Stimulated activated CD4-positive, alpha-beta T cell treated with anti-CD3 and anti-CD28 coated beads, Interleukin-15, amount 100 ng/mL, for 48 hours (primary cell): ENCODE measurements at regions not wholly inside any gene's neighbourhood (a gene's known extent, or its start where the extent isn't known, plus 50 kb on each side); places are given as distances from the start of the nearest gene placed in this dataset.
"Not testable (repeated sequence)": the region's sequence is repeated elsewhere in the genome, so short reads cannot be mapped to it uniquely, and the experiment has no call there.

Experiments used
- DNase-seq, 2 donors: peaks; one replicate each; pipeline ENCODE4 v3.0.0-alpha.2; 2020; ENCODE audit warnings: low read depth in 2 of 2

GRCh38 chr9:41367301-41367700, 178.2 kb upstream of the ZNG1F start:
- DNase-seq, result not testable (repeated sequence)

GRCh38 chr9:41361790-41362189, 172.7 kb upstream of the ZNG1F start:
- DNase-seq, result not testable (repeated sequence)

- DNase-seq, result not testable (repeated sequence)
Observed at GRCh38 chr9:41359116-41359515, 170.0 kb upstream of the ZNG1F start.

- peak; percentile 62 to 78 for DNase-seq
Observed at GRCh38 chr9:41358682-41359081, 169.6 kb upstream of the ZNG1F start.

- DNase-seq, result not testable (repeated sequence)
Observed at GRCh38 chr9:41357918-41358404, 168.8 kb upstream of the ZNG1F start.

- not testable (repeated sequence) for DNase-seq
Observed at GRCh38 chr9:41357350-41357748, 168.2 kb upstream of the ZNG1F start.

- DNase-seq, result peak; percentile 83 to 85
Observed at GRCh38 chr9:41356588-41357349, 167.7 kb upstream of the ZNG1F start.

GRCh38 chr9:41355712-41356450, 166.8 kb upstream of the ZNG1F start:
- not testable (repeated sequence) for DNase-seq

GRCh38 chr9:41354978-41355377, 165.9 kb upstream of the ZNG1F start:
- DNase-seq, result not testable (repeated sequence)

- not testable (repeated sequence) for DNase-seq
Observed at GRCh38 chr9:41354060-41354934, 165.2 kb upstream of the ZNG1F start.

GRCh38 chr9:41353026-41353425, 163.9 kb upstream of the ZNG1F start:
- not testable (repeated sequence) for DNase-seq

GRCh38 chr9:41352390-41352789, 163.3 kb upstream of the ZNG1F start:
- DNase-seq, result not testable (repeated sequence)

- not testable (repeated sequence) for DNase-seq
Observed at GRCh38 chr9:41347893-41348292, 158.8 kb upstream of the ZNG1F start.

GRCh38 chr9:41332562-41332961, 143.4 kb upstream of the ZNG1F start:
- DNase-seq, result not testable (repeated sequence)

- DNase-seq, result not testable (repeated sequence)
Observed at GRCh38 chr9:41321277-41321676, 132.2 kb upstream of the ZNG1F start.

- not testable (repeated sequence) for DNase-seq
Observed at GRCh38 chr9:41308953-41309352, 119.8 kb upstream of the ZNG1F start.

GRCh38 chr9:41285744-41286143, 96.6 kb upstream of the ZNG1F start:
- DNase-seq, result not testable (repeated sequence)

- DNase-seq, result not testable (repeated sequence)
Observed at GRCh38 chr9:41280299-41281238, 91.5 kb upstream of the ZNG1F start.

- not testable (repeated sequence) for DNase-seq
Observed at GRCh38 chr9:41279437-41279836, 90.3 kb upstream of the ZNG1F start.

- DNase-seq, result not testable (repeated sequence)
Observed at GRCh38 chr9:41279033-41279432, 89.9 kb upstream of the ZNG1F start.
